ENCODE measurements at regions not wholly inside any gene's neighbourhood (a gene's known extent, or its start where the extent isn't known, plus 50 kb on each side); places are given as distances from the start of the nearest gene placed in this dataset.

DNA sequence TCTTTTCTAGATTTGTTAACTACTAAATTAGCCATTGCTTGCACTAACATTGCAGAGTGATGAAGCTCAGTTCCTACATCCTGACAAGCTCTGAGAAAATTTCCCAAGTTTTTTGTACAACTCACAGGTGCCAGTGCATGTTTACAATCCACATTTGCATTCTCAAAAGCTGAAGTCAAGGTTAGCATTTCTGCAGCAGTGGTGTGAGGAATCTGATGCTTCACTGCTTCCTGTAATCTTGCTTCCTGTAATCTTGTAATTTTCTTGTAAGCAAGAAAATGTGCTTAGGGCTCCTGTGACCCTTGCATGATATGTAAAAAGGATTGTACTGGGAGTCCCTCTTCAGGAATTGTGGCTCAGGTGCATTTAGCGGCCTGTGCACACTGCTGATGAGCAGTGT is 207.4 kb upstream of the CXCL13 start:
- no peak overlapping the region for H3K4me3 ChIP-seq (ENCODE audit: low read depth, low read length)
- TF ChIP-seq, protein P1, sequence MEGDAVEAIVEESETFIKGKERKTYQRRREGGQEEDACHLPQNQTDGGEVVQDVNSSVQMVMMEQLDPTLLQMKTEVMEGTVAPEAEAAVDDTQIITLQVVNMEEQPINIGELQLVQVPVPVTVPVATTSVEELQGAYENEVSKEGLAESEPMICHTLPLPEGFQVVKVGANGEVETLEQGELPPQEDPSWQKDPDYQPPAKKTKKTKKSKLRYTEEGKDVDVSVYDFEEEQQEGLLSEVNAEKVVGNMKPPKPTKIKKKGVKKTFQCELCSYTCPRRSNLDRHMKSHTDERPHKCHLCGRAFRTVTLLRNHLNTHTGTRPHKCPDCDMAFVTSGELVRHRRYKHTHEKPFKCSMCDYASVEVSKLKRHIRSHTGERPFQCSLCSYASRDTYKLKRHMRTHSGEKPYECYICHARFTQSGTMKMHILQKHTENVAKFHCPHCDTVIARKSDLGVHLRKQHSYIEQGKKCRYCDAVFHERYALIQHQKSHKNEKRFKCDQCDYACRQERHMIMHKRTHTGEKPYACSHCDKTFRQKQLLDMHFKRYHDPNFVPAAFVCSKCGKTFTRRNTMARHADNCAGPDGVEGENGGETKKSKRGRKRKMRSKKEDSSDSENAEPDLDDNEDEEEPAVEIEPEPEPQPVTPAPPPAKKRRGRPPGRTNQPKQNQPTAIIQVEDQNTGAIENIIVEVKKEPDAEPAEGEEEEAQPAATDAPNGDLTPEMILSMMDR (IDR thresholded peaks at IDR 0.05; ENCODE audit: insufficient read depth, low read depth, low read length) = no peak
- DNase-seq (ENCODE audit: low read depth) = no peak

DNA sequence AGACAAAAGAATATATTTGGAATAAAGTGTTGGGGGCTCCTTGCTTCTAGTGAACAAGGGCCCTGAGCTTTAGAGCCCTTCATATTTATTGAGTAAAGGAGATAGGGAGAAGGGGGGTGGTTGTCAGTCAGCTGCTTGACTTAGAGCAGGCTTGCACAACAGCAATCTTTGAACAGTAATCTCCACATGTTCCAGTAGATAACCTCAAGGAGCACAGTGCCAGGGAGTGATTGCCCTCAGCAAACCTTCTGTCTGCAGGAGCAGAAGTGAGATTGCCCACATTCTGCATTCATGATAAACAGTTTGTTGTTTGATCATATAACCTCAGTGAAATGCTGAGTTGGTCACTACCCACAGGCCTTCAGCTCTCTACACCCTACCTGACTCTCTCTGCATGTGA is 205.8 kb upstream of the CXCL13 start:
- TF ChIP-seq, protein P1 (IDR thresholded peaks at IDR 0.05; ENCODE audit: insufficient read depth, low read depth, low read length) = no peak
- no peak overlapping the region for H3K4me3 ChIP-seq (ENCODE audit: low read depth, low read length)
- no peak for DNase-seq (ENCODE audit: low read depth)

DNA sequence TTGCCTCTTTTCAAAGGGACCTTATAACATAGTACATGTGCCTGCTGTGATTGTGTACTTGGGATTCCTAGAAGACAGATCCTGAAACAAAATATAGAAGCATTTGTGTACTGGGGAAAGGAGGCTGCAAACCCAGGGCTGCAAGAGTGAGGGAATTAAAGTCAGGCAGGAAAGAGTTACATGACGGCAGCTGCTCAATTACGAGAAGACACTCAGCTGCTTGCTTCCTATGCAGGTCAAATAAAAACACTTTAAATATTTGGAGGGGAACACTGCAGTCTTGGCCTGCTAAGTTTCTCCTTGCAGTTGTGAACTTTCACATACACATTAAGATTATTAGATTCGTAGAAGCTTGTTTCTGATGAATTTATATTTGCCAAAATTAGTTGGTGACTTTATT is 191.9 kb upstream of the CXCL13 start:
- TF ChIP-seq, protein P1 (IDR thresholded peaks at IDR 0.05; ENCODE audit: insufficient read depth, low read depth, low read length) = no peak
- no peak overlapping the region for H3K4me3 ChIP-seq (ENCODE audit: low read depth, low read length)
- DNase-seq (ENCODE audit: low read depth) = no peak

DNA sequence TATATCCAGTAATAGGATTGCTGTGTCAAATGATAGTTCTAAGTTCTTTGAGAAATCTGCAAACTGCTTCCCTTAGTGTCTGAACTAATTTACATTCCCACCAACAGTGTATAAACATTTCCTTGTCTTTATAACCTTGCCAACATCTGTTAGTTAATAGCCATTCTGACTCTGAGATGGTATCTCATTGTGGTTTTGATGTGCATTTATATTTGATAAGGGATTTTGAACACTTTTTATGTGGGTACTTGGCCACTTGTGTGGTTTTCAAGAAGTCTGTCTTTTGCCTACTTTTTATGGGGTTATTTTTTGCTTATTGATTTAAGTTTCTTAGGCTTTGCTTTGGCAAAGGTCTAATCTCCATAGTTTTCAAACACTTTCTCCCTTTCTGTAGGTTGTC is 189.9 kb upstream of the CXCL13 start:
- DNase-seq (ENCODE audit: low read depth) = no peak
- TF ChIP-seq, protein P1 (IDR thresholded peaks at IDR 0.05; ENCODE audit: insufficient read depth, low read depth, low read length) = no peak
- no peak overlapping the region for H3K4me3 ChIP-seq (ENCODE audit: low read depth, low read length)

DNA sequence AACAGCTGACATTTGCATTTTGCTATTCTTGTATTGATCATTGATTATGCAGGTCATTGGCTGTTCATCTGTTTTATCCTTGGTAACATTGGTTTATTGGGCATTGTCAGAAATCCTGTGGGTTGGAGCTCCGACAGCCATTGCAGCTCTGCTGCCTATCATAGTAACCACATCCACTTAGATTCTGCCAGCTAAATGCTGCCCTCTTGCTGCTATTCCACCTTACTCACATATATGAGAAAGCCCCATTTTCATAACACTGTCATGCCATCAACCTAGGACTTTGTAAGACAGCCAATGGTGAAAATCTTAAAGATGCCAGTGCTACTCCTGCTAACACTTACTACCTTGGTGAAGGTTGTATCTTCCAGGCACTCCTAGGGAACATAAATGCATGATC is 187.3 kb upstream of the CXCL13 start:
- peak; percentile 4 for DNase-seq (ENCODE audit: low read depth)
- no peak overlapping the region for H3K4me3 ChIP-seq (ENCODE audit: low read depth, low read length)
- TF ChIP-seq, protein P1 (IDR thresholded peaks at IDR 0.05; ENCODE audit: insufficient read depth, low read depth, low read length) = peak; percentile 24

DNA sequence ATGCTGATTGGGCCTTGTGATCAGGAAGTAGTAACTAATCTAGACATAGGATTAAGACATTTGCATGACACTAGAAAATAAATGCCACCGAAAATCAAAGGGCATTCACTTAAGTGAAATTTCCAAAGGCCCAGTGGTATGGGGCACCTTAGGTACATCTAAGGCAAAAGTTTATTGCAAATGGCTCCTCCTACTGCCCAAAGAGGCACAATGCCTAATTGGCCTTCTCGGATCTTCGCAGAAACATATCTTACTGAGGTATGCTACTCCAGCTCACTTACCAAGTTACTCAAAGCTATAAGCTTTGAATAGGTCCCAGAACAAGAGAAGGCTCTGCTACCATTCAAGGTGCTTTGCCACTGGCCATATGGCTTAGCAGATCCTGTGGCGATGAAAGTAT is 174.8 kb upstream of the CXCL13 start:
- no peak overlapping the region for H3K4me3 ChIP-seq (ENCODE audit: low read depth, low read length)
- TF ChIP-seq, protein P1 (IDR thresholded peaks at IDR 0.05; ENCODE audit: insufficient read depth, low read depth, low read length) = no peak
- DNase-seq (ENCODE audit: low read depth) = no peak

DNA sequence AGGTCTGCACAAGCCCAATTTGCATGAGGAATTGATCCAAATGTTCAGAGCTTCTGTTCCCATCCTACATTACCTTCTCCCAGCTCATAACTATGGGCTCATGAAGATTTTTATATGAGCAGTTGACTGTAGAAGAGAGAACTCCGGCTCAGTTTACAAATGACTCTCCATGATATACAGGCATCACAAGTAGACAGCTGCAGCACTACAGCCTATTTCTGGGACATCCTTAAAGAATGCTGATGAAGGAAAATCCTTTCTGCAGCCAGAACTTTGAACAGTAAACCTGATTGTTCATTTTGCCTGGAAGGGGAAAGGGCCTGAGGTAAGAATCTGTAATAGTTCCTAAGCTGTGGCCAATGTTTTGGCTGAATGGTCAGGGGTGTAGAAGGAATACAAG is 174.1 kb upstream of the CXCL13 start:
- TF ChIP-seq, protein P1 (IDR thresholded peaks at IDR 0.05; ENCODE audit: insufficient read depth, low read depth, low read length) = no peak
- no peak overlapping the region for H3K4me3 ChIP-seq (ENCODE audit: low read depth, low read length)
- no peak for DNase-seq (ENCODE audit: low read depth)

All from fibroblast of villous mesenchyme (primary cell).